ENCODE measurements at regions not wholly inside any gene's neighbourhood (a gene's known extent, or its start where the extent isn't known, plus 50 kb on each side); places are given as distances from the start of the nearest gene placed in this dataset.

GRCh38 chr13:50257646-50258045 is 242.4 kb downstream of the KCNRG start:
- in situ Hi-C loops (cut with HindIII; ENCODE audit: low sequenced_read_pairs), result no loop called here
- H3K4me3 ChIP-seq (ENCODE audit: low read depth, low read length), result no peak overlapping the region
- DNase-seq (ENCODE audit: low read depth, low spot score), result no peak
- no peak for TF ChIP-seq CTCF (IDR thresholded peaks at IDR 0.05; ENCODE audit: low read depth, low read length)

GRCh38 chr13:50261130-50261901 is 246.1 kb downstream of the KCNRG start:
- in situ Hi-C loops (cut with HindIII; ENCODE audit: low sequenced_read_pairs), result no loop called here
- no peak for TF ChIP-seq CTCF (IDR thresholded peaks at IDR 0.05; ENCODE audit: low read depth, low read length)
- DNase-seq (ENCODE audit: low read depth, low spot score), result no peak
- H3K4me3 ChIP-seq (ENCODE audit: low read depth, low read length), result no peak overlapping the region

GRCh38 chr13:50267066-50267465 is 251.8 kb downstream of the KCNRG start:
- no peak for TF ChIP-seq CTCF (IDR thresholded peaks at IDR 0.05; ENCODE audit: low read depth, low read length)
- no peak overlapping the region for H3K4me3 ChIP-seq (ENCODE audit: low read depth, low read length)
- in situ Hi-C loops (cut with HindIII; ENCODE audit: low sequenced_read_pairs), result no loop called here
- DNase-seq (ENCODE audit: low read depth, low spot score), result no peak

GRCh38 chr13:50267917-50268316 is 252.7 kb downstream of the KCNRG start:
- no peak overlapping the region for H3K4me3 ChIP-seq (ENCODE audit: low read depth, low read length)
- DNase-seq (ENCODE audit: low read depth, low spot score), result no peak
- no peak for TF ChIP-seq CTCF (IDR thresholded peaks at IDR 0.05; ENCODE audit: low read depth, low read length)
- in situ Hi-C loops (cut with HindIII; ENCODE audit: low sequenced_read_pairs), result no loop called here

- no peak for DNase-seq (ENCODE audit: low read depth, low spot score)
- H3K4me3 ChIP-seq (ENCODE audit: low read depth, low read length), result no peak overlapping the region
- in situ Hi-C loops (cut with HindIII; ENCODE audit: low sequenced_read_pairs), result no loop called here
- no peak for TF ChIP-seq CTCF (IDR thresholded peaks at IDR 0.05; ENCODE audit: low read depth, low read length)
These were observed 253.3 kb downstream of the KCNRG start for GRCh38 chr13:50268500-50268899.

- H3K4me3 ChIP-seq (ENCODE audit: low read depth, low read length), result no peak overlapping the region
- no peak for TF ChIP-seq CTCF (IDR thresholded peaks at IDR 0.05; ENCODE audit: low read depth, low read length)
- no peak for DNase-seq (ENCODE audit: low read depth, low spot score)
- in situ Hi-C loops (cut with HindIII; ENCODE audit: low sequenced_read_pairs), result no loop called here
These were observed 258.9 kb downstream of the KCNRG start for GRCh38 chr13:50274181-50274580.

All from astrocyte of the spinal cord (primary cell).